Ovary (tissue), 1 donor: ENCODE measurements at regions not wholly inside any gene's neighbourhood (a gene's known extent, or its start where the extent isn't known, plus 50 kb on each side); places are given as distances from the start of the nearest gene placed in this dataset.

Source experiments
- EP300 ChIP-seq: sonication (generic); formaldehyde crosslinking; IDR thresholded peaks from one replicate; pipeline ENCODE4 v1.6.1; 2017; ENCODE audit warnings: antibody characterized with exemption
- POLR2A ChIP-seq: fragments of 450-650 bp; IDR thresholded peaks from one replicate; pipeline ENCODE4 v1.6.1; 2017; ENCODE audit warnings: antibody characterized with exemption, mild to moderate bottlenecking, moderate library complexity

- TF ChIP-seq POLR2A: no peak
- TF ChIP-seq EP300: no peak
Observed at GRCh38 chr9:106432631-106433030, 430.3 kb upstream of the ZNF462 start.
